Thyroid gland (tissue), 4 donors: ENCODE measurements at regions not wholly inside any gene's neighbourhood (a gene's known extent, or its start where the extent isn't known, plus 50 kb on each side); places are given as distances from the start of the nearest gene placed in this dataset.

Source experiments
- DNase-seq, 2 donors: peaks; one replicate each; pipeline ENCODE4 v3.0.0-alpha.2; 2019
- H3K27ac ChIP-seq, 3 donors: fragments of 200-600 bp; sonication (generic); 1 replicate in 2 of 3; 2 replicates in 1 of 3; pipeline ENCODE4 v1.5.1; 2016 to 2019; ENCODE audit warnings: mild to moderate bottlenecking in 1 of 3, moderate library complexity in 1 of 3
- H3K27me3 ChIP-seq: fragments of 200-600 bp; sonication (generic); one replicate; pipeline ENCODE4 v1.5.1; 2019
- H3K36me3 ChIP-seq, 2 donors: fragments of 200-600 bp; sonication (generic); one replicate each; pipeline ENCODE4 v1.5.1; 2016 to 2019
- H3K4me1 ChIP-seq, 2 donors: fragments of 200-600 bp; sonication (generic); one replicate each; pipeline ENCODE4 v1.5.1; 2017 to 2019
- H3K4me3 ChIP-seq, 3 donors: fragments of 200-600 bp; sonication (generic); replicated peaks in 1 of 3; 1 replicate in 2 of 3; 2 replicates in 1 of 3; pipeline ENCODE4 v1.5.1; 2016; ENCODE audit warnings: mild to moderate bottlenecking in 1 of 3
- H3K9me3 ChIP-seq: fragments of 200-600 bp; sonication (generic); one replicate; pipeline ENCODE4 v1.5.1; 2017
- POLR2A ChIP-seq, 2 donors: fragments of 450-650 bp; IDR thresholded peaks; one replicate each; pipeline ENCODE4 v1.6.1; 2017; ENCODE audit warnings: antibody characterized with exemption in 2 of 2, mild to moderate bottlenecking in 2 of 2, moderate library complexity in 1 of 2
- WGBS, 2 donors: methylation state at CpG; one replicate each; pipeline ENCODE4 v1.1.5; 2017; 5-methylcytosine and 5-hydroxymethylcytosine counted together
- intact Hi-C: fragments of 100-400 bp; cut with DNase I; formaldehyde crosslinking; loops from one replicate; pipeline ENCODE4 v1.15.1; 2023
- TF ChIP-seq, protein P1 (sequence below), 6 experiments: fragments of 200-600 bp in 3 of 6; fragments of 450-650 bp in 3 of 6; sonication (generic) in 3 of 6; IDR thresholded peaks; one replicate each; pipeline ENCODE4 v1.5.1; 2016 to 2019; ENCODE audit warnings: antibody characterized with exemption in 6 of 6, mild to moderate bottlenecking in 2 of 6, inconsistent platforms in 1 of 6, moderate library complexity in 1 of 6

DNA sequence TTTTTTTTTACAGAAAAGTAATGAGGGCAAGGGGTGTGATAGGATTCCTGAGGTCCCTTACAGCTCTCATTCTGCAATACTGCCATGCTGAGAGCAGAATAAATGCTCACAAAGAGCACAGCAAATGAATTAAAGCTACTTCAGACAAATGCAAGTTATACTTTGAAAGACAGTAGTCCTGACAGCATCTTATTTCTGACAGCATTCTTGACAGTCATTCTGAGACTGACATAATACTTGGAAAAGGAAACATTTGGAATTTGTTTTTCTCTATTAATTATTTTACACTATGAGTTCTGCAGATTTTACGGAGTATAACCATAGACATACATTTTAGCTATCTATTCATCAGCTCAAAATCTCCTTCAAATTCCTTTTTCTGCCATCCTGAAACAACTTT lies 935.2 kb upstream of the FAM98A start:
- H3K36me3 ChIP-seq = no peaks in the 10 kb centered on the region
- TF ChIP-seq POLR2A (IDR thresholded peaks at IDR 0.05) = no peak
- TF ChIP-seq, protein P1, sequence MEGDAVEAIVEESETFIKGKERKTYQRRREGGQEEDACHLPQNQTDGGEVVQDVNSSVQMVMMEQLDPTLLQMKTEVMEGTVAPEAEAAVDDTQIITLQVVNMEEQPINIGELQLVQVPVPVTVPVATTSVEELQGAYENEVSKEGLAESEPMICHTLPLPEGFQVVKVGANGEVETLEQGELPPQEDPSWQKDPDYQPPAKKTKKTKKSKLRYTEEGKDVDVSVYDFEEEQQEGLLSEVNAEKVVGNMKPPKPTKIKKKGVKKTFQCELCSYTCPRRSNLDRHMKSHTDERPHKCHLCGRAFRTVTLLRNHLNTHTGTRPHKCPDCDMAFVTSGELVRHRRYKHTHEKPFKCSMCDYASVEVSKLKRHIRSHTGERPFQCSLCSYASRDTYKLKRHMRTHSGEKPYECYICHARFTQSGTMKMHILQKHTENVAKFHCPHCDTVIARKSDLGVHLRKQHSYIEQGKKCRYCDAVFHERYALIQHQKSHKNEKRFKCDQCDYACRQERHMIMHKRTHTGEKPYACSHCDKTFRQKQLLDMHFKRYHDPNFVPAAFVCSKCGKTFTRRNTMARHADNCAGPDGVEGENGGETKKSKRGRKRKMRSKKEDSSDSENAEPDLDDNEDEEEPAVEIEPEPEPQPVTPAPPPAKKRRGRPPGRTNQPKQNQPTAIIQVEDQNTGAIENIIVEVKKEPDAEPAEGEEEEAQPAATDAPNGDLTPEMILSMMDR (IDR thresholded peaks at IDR 0.05) = no peak
- H3K27ac ChIP-seq = no peak overlapping the region
- intact Hi-C loops = no loop called here
- no peak overlapping the region for H3K4me3 ChIP-seq
- 75 to 88% methylated on average over 1 of the region's 1 CpG for WGBS, 2 donors
- H3K9me3 ChIP-seq = no peaks in the 10 kb centered on the region
- no peaks in the 10 kb centered on the region for H3K4me1 ChIP-seq
- H3K27me3 ChIP-seq = no peaks in the 10 kb centered on the region
- DNase-seq = no peak

DNA sequence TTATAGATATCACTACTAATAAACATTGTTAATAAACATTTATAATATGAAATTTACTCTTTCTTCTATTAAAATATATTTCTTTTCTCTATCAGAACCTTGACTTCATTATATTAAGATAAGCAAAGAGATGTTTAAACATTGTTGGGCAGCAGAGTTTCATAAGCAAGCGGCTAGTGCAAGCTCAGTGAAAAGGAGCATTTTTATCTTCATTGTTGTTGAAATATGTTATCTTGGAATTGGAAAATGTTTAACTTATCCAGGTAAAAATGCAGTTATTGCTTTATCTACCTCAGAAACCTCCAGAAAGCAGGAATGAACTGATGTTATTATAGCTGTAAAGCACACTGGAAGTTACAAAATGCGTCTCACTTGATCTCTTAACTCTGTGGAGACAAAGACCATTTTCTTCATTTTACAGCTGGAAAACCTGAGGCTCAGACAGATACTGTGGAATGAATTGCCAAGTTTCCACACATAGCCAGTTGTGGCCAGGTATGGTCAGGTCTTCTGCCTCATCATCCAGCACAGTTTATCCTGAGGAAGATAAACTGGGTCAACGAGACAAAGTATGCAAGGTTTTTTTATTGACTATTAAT lies 934.6 kb upstream of the FAM98A start:
- Histone ChIP-seq H3K27ac (no peak overlapping the region), H3K27me3 (no peaks in the 10 kb centered on the region), H3K36me3 (no peaks in the 10 kb centered on the region), H3K4me3 (no peak overlapping the region), H3K9me3 (no peaks in the 10 kb centered on the region), H3K4me1 (no peaks in the 10 kb centered on the region)
- WGBS, 2 donors = 73 to 75% methylated on average over 3 of the region's 3 CpGs
- TF ChIP-seq, protein P1 (IDR thresholded peaks at IDR 0.05) = no peak
- no peak for TF ChIP-seq POLR2A (IDR thresholded peaks at IDR 0.05)
- DNase-seq = no peak
- intact Hi-C loops = no loop called here

DNA sequence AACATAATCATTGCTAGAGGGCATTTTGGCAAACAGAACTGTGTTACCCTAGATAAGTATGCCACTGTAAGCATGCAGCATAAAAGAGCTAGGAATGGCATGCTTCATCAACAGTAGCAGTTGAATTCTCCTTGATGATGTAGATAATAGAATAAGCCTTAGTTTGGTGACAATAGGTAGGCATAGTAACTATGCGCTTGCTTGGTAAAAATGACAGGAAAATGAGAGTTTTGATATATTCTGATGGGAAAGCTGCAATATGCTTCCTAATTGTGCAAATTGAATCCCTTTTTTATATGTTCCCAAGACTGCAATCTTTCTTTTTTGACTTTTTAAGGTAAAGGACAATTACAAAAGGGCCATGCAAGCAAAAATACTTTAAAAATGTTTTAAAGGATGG lies 930.9 kb upstream of the FAM98A start:
- WGBS, 2 donors = 95 to 96% methylated on average over 1 of the region's 1 CpG
- H3K27me3 ChIP-seq = no peaks in the 10 kb centered on the region

DNA sequence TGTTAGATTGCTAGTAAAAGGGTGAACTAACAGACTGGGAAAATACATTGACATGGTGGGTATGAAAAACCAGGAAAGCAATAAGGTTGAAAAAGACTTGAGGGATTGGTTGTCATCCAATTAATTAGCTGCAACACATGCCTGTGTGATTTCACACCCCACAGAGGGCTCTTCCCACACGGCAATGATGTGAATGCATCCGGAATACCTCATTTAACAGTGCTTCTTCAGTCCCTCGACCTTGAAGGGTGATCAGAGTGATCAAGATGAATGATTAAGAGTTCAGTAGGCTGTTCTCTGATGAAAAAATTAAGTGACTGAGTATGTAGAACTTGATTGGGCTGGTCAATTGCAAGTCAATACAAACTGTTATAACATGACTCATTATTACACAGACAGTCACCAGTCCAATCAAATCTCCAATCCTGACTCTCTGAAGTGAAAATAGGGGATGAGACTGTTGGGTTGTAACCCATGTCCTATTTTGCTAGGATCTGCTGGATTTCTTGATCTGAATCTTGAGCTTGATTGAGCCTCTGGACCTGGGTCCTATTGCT lies 924.9 kb upstream of the FAM98A start:
- Histone ChIP-seq H3K27ac (no peak overlapping the region), H3K27me3 (no peaks in the 10 kb centered on the region), H3K4me3 (no peak overlapping the region), H3K36me3 (no peaks in the 10 kb centered on the region), H3K9me3 (no peaks in the 10 kb centered on the region), H3K4me1 (no peaks in the 10 kb centered on the region)
- WGBS, 2 donors = 74 to 77% methylated on average over 3 of the region's 3 CpGs
- no peak for TF ChIP-seq POLR2A (IDR thresholded peaks at IDR 0.05)
- TF ChIP-seq, protein P1 (IDR thresholded peaks at IDR 0.05) = no peak
- no peak for DNase-seq
- intact Hi-C loops = no loop called here

More for the DNA sequence above, 930.9 kb upstream of the FAM98A start:
- H3K9me3 ChIP-seq = no peaks in the 10 kb centered on the region
- H3K4me1 ChIP-seq = no peaks in the 10 kb centered on the region
- no peak overlapping the region for H3K27ac ChIP-seq
- no peak for DNase-seq
- no peak overlapping the region for H3K4me3 ChIP-seq
- H3K36me3 ChIP-seq = no peaks in the 10 kb centered on the region
- intact Hi-C loops = no loop called here
- TF ChIP-seq, protein P1 (IDR thresholded peaks at IDR 0.05) = no peak
- no peak for TF ChIP-seq POLR2A (IDR thresholded peaks at IDR 0.05)

DNA sequence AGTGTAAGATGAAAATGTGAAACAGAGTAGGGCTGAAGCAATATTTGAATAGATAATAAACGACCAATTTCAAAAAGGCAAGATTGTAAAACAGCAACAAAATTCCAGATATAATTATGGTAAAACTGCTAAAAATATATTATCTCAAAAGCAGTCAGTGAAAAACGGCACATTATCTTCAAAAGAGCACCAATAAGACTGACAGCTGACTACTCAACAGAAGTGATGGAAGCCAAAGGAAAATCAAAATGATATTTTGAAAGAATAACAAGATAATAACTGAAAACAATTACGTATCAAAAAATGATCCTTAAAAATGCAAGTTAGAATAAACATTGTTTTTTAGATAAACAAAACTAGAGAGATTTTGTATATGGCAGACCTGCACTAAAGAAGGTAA lies 920.6 kb upstream of the FAM98A start:
- DNase-seq = no peak
- Histone ChIP-seq H3K36me3 (no peaks in the 10 kb centered on the region), H3K27me3 (no peaks in the 10 kb centered on the region), H3K27ac (no peak overlapping the region), H3K4me1 (no peaks in the 10 kb centered on the region), H3K4me3 (no peak overlapping the region), H3K9me3 (no peaks in the 10 kb centered on the region)
- no peak for TF ChIP-seq POLR2A (IDR thresholded peaks at IDR 0.05)
- TF ChIP-seq, protein P1 (IDR thresholded peaks at IDR 0.05) = no peak
- intact Hi-C loops = no loop called here
- 86 to 89% methylated on average over 3 of the region's 3 CpGs for WGBS, 2 donors
